ENCODE measurements at regions not wholly inside any gene's neighbourhood (a gene's known extent, or its start where the extent isn't known, plus 50 kb on each side); places are given as distances from the start of the nearest gene placed in this dataset.
A peak's percentile ranks its signal among the peaks of the same experiment; 100 is the strongest.

GRCh38 chr1:29706936-29707335, 470.6 kb downstream of the PTPRU start:
- DNase-seq (ENCODE audit: low spot score): peak; percentile 64

GRCh38 chr1:29704430-29704829, 468.1 kb downstream of the PTPRU start:
- no peak for DNase-seq (ENCODE audit: low spot score)

GRCh38 chr1:29703596-29704370, 467.5 kb downstream of the PTPRU start:
- DNase-seq (ENCODE audit: low spot score): no peak

- DNase-seq (ENCODE audit: low spot score): no peak
Measured at GRCh38 chr1:29700491-29700890, 464.2 kb downstream of the PTPRU start.

- DNase-seq (ENCODE audit: low spot score): no peak
Measured at GRCh38 chr1:29698626-29699025, 462.3 kb downstream of the PTPRU start.

GRCh38 chr1:29698033-29698432, 461.7 kb downstream of the PTPRU start:
- DNase-seq (ENCODE audit: low spot score): no peak

- no peak for DNase-seq (ENCODE audit: low spot score)
Measured at GRCh38 chr1:29697391-29697780, 461.1 kb downstream of the PTPRU start.

GRCh38 chr1:29696656-29697390, 460.5 kb downstream of the PTPRU start:
- DNase-seq (ENCODE audit: low spot score): no peak

GRCh38 chr1:29695803-29696202, 459.5 kb downstream of the PTPRU start:
- DNase-seq (ENCODE audit: low spot score): no peak

GRCh38 chr1:29695036-29695435, 458.7 kb downstream of the PTPRU start:
- no peak for DNase-seq (ENCODE audit: low spot score)

GRCh38 chr1:29691499-29691898, 455.2 kb downstream of the PTPRU start:
- DNase-seq (ENCODE audit: low spot score): no peak

GRCh38 chr1:29690156-29690555, 453.8 kb downstream of the PTPRU start:
- no peak for DNase-seq (ENCODE audit: low spot score)

- no peak for DNase-seq (ENCODE audit: low spot score)
Measured at GRCh38 chr1:29689372-29690030, 453.2 kb downstream of the PTPRU start.

GRCh38 chr1:29688471-29689365, 452.4 kb downstream of the PTPRU start:
- DNase-seq (ENCODE audit: low spot score): peak; percentile 53

GRCh38 chr1:29687601-29688244, 451.4 kb downstream of the PTPRU start:
- no peak for DNase-seq (ENCODE audit: low spot score)

- no peak for DNase-seq (ENCODE audit: low spot score)
Measured at GRCh38 chr1:29687166-29687565, 450.8 kb downstream of the PTPRU start.

- no peak for DNase-seq (ENCODE audit: low spot score)
Measured at GRCh38 chr1:29686012-29686930, 449.9 kb downstream of the PTPRU start.

GRCh38 chr1:29685387-29685786, 449.1 kb downstream of the PTPRU start:
- no peak for DNase-seq (ENCODE audit: low spot score)

- no peak for DNase-seq (ENCODE audit: low spot score)
Measured at GRCh38 chr1:29684141-29684540, 447.8 kb downstream of the PTPRU start.

GRCh38 chr1:29683472-29683871, 447.1 kb downstream of the PTPRU start:
- DNase-seq (ENCODE audit: low spot score): no peak

All from activated CD4-positive, alpha-beta T cell treated with anti-CD3 and anti-CD28 coated beads, Interleukin-2, Interleukin-4, amounts not matched to agents 100 ng/mL and 50 ng/mL, durations not matched to agents 16 hours and 8 hours (primary cell).